Gastroesophageal sphincter (tissue), 4 donors: ENCODE measurements at regions not wholly inside any gene's neighbourhood (a gene's known extent, or its start where the extent isn't known, plus 50 kb on each side); places are given as distances from the start of the nearest gene placed in this dataset.

ENCODE experiments used
- ATAC-seq: fragments of 150-250 bp; one replicate; pipeline ENCODE4 v1.9.1; 2016; ENCODE audit warnings: mild to moderate bottlenecking, moderate library complexity
- H3K27ac ChIP-seq, 4 donors: fragments of 200-600 bp; sonication (generic) in 3 of 4; 1 replicate in 3 of 4; 2 replicates in 1 of 4; pipeline ENCODE4 v1.5.1; 2016 to 2019
- H3K27me3 ChIP-seq: fragments of 200-600 bp; sonication (generic); one replicate; pipeline ENCODE4 v1.5.1; 2019
- H3K36me3 ChIP-seq, 2 donors: fragments of 200-600 bp; sonication (generic); one replicate each; pipeline ENCODE4 v1.5.1; 2019; ENCODE audit warnings: control low read depth in 1 of 2
- H3K4me1 ChIP-seq, 3 donors: fragments of 200-600 bp; sonication (generic); 1 replicate in 2 of 3; 2 replicates in 1 of 3; pipeline ENCODE4 v1.5.1; 2016 to 2019; ENCODE audit warnings: control low read depth in 2 of 3
- H3K4me3 ChIP-seq, 2 donors: fragments of 200-600 bp; sonication (generic); one replicate each; pipeline ENCODE4 v1.5.1; 2019; ENCODE audit warnings: mild to moderate bottlenecking in 1 of 2, moderate library complexity in 1 of 2
- H3K9me3 ChIP-seq, 3 donors: fragments of 200-600 bp; sonication (generic); one replicate each; pipeline ENCODE4 v1.5.1; 2017 to 2019; ENCODE audit warnings: control low read depth in 2 of 3
- EP300 ChIP-seq: sonication (generic); formaldehyde crosslinking; IDR thresholded peaks from one replicate; pipeline ENCODE4 v1.6.1; 2017; ENCODE audit warnings: antibody characterized with exemption, mild to moderate bottlenecking
- POLR2A ChIP-seq, 2 donors: fragments of 450-650 bp; IDR thresholded peaks; one replicate each; pipeline ENCODE4 v1.6.1; 2017; ENCODE audit warnings: antibody characterized with exemption in 2 of 2, mild to moderate bottlenecking in 2 of 2, moderate library complexity in 1 of 2
- POLR2AphosphoS5 ChIP-seq: sonication (generic); formaldehyde crosslinking; IDR thresholded peaks from one replicate; pipeline ENCODE4 v1.6.1; 2017; ENCODE audit warnings: antibody characterized with exemption
- WGBS, 2 donors: methylation state at CpG; one replicate each; pipeline ENCODE4 v1.1.5; 2018; ENCODE audit warnings: low coverage in 1 of 2; 5-methylcytosine and 5-hydroxymethylcytosine counted together
- TF ChIP-seq, protein P1 (sequence below), 4 experiments: fragments of 200-600 bp in 2 of 4; fragments of 450-650 bp in 2 of 4; sonication (generic) in 1 of 4; IDR thresholded peaks; one replicate each; pipeline ENCODE4 v1.5.1; 2017 to 2019; ENCODE audit warnings: antibody characterized with exemption in 4 of 4, mild to moderate bottlenecking in 2 of 4, moderate library complexity in 2 of 4

DNA sequence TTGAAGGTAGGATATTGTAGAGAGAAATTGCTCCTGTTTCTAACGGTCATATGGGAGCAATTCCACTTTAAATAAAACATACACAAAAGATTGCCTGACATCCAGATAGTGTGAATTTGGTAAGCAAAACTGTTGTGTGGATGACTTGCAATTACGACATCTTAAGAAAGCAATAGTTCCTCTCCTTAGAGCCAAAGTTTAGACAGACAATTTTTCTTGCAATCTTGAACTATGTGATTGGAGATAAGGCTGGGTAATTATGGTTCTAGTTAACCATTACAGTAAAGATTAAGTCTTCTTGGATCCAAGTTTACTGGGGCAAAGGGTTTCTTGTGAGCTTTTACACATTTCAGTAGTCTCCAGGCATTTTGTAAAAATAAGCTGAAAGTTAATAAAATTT is 1080.6 kb upstream of the CDH6 start:
- no peak for ATAC-seq
- Histone ChIP-seq H3K36me3 (no peaks in the 10 kb centered on the region), H3K27me3 (no peaks in the 10 kb centered on the region), H3K4me3 (no peak overlapping the region), H3K9me3 (no peaks in the 10 kb centered on the region), H3K27ac (no peak overlapping the region), H3K4me1 (no peaks in the 10 kb centered on the region)
- 20 to 75% methylated on average over 2 of the region's 2 CpGs for whole genome bisulfite sequencing, 2 donors
- TF ChIP-seq EP300 (no peak), POLR2AphosphoS5 (no peak), POLR2A (IDR thresholded peaks at IDR 0.05) (no peak)
- TF ChIP-seq, protein P1, sequence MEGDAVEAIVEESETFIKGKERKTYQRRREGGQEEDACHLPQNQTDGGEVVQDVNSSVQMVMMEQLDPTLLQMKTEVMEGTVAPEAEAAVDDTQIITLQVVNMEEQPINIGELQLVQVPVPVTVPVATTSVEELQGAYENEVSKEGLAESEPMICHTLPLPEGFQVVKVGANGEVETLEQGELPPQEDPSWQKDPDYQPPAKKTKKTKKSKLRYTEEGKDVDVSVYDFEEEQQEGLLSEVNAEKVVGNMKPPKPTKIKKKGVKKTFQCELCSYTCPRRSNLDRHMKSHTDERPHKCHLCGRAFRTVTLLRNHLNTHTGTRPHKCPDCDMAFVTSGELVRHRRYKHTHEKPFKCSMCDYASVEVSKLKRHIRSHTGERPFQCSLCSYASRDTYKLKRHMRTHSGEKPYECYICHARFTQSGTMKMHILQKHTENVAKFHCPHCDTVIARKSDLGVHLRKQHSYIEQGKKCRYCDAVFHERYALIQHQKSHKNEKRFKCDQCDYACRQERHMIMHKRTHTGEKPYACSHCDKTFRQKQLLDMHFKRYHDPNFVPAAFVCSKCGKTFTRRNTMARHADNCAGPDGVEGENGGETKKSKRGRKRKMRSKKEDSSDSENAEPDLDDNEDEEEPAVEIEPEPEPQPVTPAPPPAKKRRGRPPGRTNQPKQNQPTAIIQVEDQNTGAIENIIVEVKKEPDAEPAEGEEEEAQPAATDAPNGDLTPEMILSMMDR (IDR thresholded peaks at IDR 0.05) = no peak

- Histone ChIP-seq H3K36me3 (no peaks in the 10 kb centered on the region), H3K27ac (no peak overlapping the region), H3K4me1 (no peaks in the 10 kb centered on the region), H3K4me3 (no peak overlapping the region), H3K27me3 (no peaks in the 10 kb centered on the region), H3K9me3 (peaks cover 0 to 3% (median 0%) of the 10 kb centered on the region in 3 donors)
- WGBS, 2 donors = 36 to 47% methylated on average over 1 to 2 of the region's 2 CpGs
- TF ChIP-seq, protein P1 (IDR thresholded peaks at IDR 0.05) = no peak
- TF ChIP-seq POLR2A (IDR thresholded peaks at IDR 0.05) (no peak), POLR2AphosphoS5 (no peak), EP300 (no peak)
- ATAC-seq = no peak
Measured at GRCh38 chr5:30108051-30108450, 1085.4 kb upstream of the CDH6 start.

GRCh38 chr5:30106596-30106995 is 1086.9 kb upstream of the CDH6 start:
- no peak for ATAC-seq
- TF ChIP-seq POLR2AphosphoS5 (no peak), POLR2A (IDR thresholded peaks at IDR 0.05) (no peak), EP300 (no peak)
- TF ChIP-seq, protein P1 (IDR thresholded peaks at IDR 0.05) = no peak
- WGBS, 2 donors = 78 to 82% methylated on average over 3 to 8 of the region's 13 CpGs
- Histone ChIP-seq H3K27ac (no peak overlapping the region), H3K27me3 (no peaks in the 10 kb centered on the region), H3K4me3 (no peak overlapping the region), H3K9me3 (peaks cover 0 to 3% (median 0%) of the 10 kb centered on the region in 3 donors), H3K4me1 (no peaks in the 10 kb centered on the region), H3K36me3 (no peaks in the 10 kb centered on the region)

DNA sequence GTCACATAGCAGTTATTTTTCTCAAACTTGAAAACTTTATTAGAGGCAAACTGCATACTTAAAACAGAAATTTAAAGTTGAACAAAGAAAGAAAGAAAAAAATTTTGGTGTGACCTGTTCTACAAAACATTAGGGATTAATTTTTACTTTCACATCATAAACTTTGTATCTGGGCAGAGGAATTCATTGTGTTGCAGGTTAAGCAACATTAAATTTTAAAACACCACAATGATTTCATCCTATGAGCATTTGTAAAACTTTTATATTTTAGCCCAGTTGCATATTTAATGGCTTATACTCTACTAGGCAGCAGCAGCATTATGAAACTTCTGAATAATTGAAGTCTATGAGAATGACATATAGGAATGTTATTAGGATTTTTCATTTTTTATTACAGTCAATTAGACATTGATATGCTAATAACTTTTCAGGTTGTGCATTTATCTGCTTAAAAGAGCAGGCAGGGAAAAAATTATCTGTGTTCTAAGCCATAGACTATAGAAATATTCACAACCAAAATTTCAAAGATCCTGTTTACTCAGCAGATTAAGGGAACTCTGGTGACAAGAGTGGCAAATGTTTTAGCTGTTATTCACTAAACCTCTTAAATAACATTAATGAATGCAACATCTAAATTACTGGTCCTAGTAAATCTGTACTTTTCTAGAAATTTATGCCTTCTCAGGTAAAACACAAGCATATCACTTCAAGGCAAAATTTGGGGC is 1088.5 kb upstream of the CDH6 start:
- TF ChIP-seq EP300 = no peak
- TF ChIP-seq, protein P1 (IDR thresholded peaks at IDR 0.05) = no peak
- no peak for TF ChIP-seq POLR2AphosphoS5
- TF ChIP-seq POLR2A (IDR thresholded peaks at IDR 0.05) = no peak
- Histone ChIP-seq H3K9me3 (peaks cover 0 to 3% (median 0%) of the 10 kb centered on the region in 3 donors), H3K4me1 (no peaks in the 10 kb centered on the region), H3K27ac (no peak overlapping the region), H3K4me3 (no peak overlapping the region), H3K36me3 (no peaks in the 10 kb centered on the region), H3K27me3 (no peaks in the 10 kb centered on the region)
- ATAC-seq = no peak

DNA sequence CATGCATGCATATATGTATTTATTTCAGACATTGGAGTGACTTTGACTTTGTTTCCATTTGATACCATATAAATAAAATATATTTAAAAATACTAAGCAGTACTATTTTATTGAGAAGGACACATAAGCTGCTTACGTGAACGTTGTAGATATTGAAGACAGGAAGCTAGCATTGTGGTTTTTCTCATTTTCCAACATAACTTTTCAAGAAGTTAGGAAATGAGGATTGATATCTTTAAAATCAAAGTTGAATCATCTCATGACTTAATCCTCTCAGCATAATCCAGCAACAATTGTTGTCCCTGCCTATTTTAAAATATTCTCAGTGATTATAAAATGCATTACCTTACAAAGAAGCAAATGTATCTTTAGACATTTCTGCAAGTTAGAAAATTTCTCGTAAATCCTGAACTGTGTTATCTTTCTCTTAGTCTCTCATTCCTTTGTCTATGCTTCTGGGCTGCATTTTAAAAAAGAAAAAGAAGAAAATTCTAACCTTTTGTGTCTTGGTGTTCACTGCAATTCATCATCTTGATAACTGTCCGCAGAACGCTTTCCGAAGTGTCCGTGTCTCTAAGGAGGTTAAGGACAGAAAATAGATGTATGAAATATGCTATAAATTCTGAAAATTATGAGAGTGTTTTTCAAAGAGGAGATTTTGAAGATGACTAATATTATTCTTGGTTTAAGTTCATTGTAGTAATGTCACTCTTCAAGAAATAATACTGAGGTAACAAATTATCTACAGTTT is 1089.9 kb upstream of the CDH6 start:
- Histone ChIP-seq H3K27me3 (no peaks in the 10 kb centered on the region), H3K27ac (no peak overlapping the region), H3K36me3 (no peaks in the 10 kb centered on the region), H3K4me1 (no peaks in the 10 kb centered on the region), H3K9me3 (peaks cover 0 to 3% (median 0%) of the 10 kb centered on the region in 3 donors), H3K4me3 (no peak overlapping the region)
- TF ChIP-seq POLR2A (IDR thresholded peaks at IDR 0.05) (no peak), EP300 (no peak), POLR2AphosphoS5 (no peak)
- TF ChIP-seq, protein P1 (IDR thresholded peaks at IDR 0.05) = no peak
- no peak for ATAC-seq
- 62 to 63% methylated on average over 7 of the region's 7 CpGs for WGBS, 2 donors
